ENCODE measurements at regions not wholly inside any gene's neighbourhood (a gene's known extent, or its start where the extent isn't known, plus 50 kb on each side); places are given as distances from the start of the nearest gene placed in this dataset.

DNA sequence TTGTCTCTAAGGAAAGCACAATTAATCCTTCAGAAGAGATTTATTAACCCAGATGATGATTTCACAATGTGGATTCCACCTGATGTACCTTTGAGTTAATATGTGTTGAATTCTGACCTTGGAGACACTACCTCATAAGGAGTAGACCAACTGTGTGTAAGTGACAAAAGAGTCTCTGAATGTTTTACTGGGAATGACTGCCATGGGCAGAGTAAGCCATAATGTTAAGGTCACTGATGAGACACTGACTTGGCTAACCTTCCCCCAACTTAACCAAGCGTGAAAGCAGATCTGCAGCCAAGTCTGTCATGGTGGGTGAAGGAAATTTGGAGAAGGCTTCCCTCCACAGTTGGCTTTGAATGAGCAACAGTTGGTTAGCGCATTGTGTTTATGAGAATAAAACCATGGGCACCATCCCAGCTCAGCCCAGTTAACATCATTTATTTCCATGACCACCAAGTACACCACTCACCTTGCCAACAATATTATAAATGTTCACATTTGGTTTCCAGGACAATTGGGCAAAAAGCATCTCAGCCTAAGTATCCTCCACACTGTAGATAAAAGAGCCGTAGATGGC, 618.5 kb downstream of the KCNJ2 start:
- intact Hi-C loops (cut with micrococcal nuclease) = no loop called here
- no peaks in the 10 kb centered on the region for H4K20me1 ChIP-seq (ENCODE audit: low read length)
- BruUV-seq (replicated peaks) = no TSS peak
- no peaks in the 10 kb centered on the region for H3K36me3 ChIP-seq (ENCODE audit: low read depth, low read length)
- TF ChIP-seq EZH2 (IDR thresholded peaks at IDR 0.05; ENCODE audit: low read length, unreplicated experiment) = no peak
- TF ChIP-seq, protein P1, sequence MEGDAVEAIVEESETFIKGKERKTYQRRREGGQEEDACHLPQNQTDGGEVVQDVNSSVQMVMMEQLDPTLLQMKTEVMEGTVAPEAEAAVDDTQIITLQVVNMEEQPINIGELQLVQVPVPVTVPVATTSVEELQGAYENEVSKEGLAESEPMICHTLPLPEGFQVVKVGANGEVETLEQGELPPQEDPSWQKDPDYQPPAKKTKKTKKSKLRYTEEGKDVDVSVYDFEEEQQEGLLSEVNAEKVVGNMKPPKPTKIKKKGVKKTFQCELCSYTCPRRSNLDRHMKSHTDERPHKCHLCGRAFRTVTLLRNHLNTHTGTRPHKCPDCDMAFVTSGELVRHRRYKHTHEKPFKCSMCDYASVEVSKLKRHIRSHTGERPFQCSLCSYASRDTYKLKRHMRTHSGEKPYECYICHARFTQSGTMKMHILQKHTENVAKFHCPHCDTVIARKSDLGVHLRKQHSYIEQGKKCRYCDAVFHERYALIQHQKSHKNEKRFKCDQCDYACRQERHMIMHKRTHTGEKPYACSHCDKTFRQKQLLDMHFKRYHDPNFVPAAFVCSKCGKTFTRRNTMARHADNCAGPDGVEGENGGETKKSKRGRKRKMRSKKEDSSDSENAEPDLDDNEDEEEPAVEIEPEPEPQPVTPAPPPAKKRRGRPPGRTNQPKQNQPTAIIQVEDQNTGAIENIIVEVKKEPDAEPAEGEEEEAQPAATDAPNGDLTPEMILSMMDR (conservative IDR thresholded peaks at IDR 0.05; ENCODE audit: low read depth, low read length) = no peak
- no peak for TF ChIP-seq EZH2phosphoT487 (IDR thresholded peaks at IDR 0.05; ENCODE audit: borderline replicate concordance, low read length)
- DNase-seq = no peak
- no peak overlapping the region for H3K27ac ChIP-seq (ENCODE audit: low read length)
- no peaks in the 10 kb centered on the region for H3K9me2 ChIP-seq (replicated peaks; ENCODE audit: low read length)
- CTCF ChIA-PET = no interaction called here
- no peak for ATAC-seq
- H3K4me2 ChIP-seq (ENCODE audit: low read length) = no peak overlapping the region
- H3K4me1 ChIP-seq (ENCODE audit: insufficient read depth, low read length) = no peaks in the 10 kb centered on the region
- no peak overlapping the region for H2AFZ ChIP-seq (ENCODE audit: low read length)
- H3F3A ChIP-seq (ENCODE audit: low read length, unreplicated experiment) = no peaks in the 10 kb centered on the region
- no peak overlapping the region for H3K9ac ChIP-seq (ENCODE audit: low read length)
- no peaks in the 10 kb centered on the region for H3K27me3 ChIP-seq (ENCODE audit: low read length)
- POLR2A ChIA-PET (ENCODE audit: unreplicated experiment) = no interaction called here
- no peaks in the 10 kb centered on the region for H3K79me2 ChIP-seq (ENCODE audit: low read length)
- H3K4me3 ChIP-seq (ENCODE audit: low read length) = no peak overlapping the region
- no peaks in the 10 kb centered on the region for H3K9me3 ChIP-seq (ENCODE audit: low read length)

- Histone ChIP-seq H2AFZ (ENCODE audit: low read length) (no peak overlapping the region), H4K20me1 (ENCODE audit: low read length) (no peaks in the 10 kb centered on the region), H3K27ac (ENCODE audit: low read length) (no peak overlapping the region), H3K4me2 (ENCODE audit: low read length) (no peak overlapping the region), H3K27me3 (ENCODE audit: low read length) (no peaks in the 10 kb centered on the region), H3K79me2 (ENCODE audit: low read length) (no peaks in the 10 kb centered on the region), H3K4me3 (ENCODE audit: low read length) (no peak overlapping the region), H3F3A (ENCODE audit: low read length, unreplicated experiment) (no peaks in the 10 kb centered on the region), H3K9ac (ENCODE audit: low read length) (no peak overlapping the region), H3K9me3 (ENCODE audit: low read length) (no peaks in the 10 kb centered on the region), H3K36me3 (ENCODE audit: low read depth, low read length) (no peaks in the 10 kb centered on the region), H3K4me1 (ENCODE audit: insufficient read depth, low read length) (no peaks in the 10 kb centered on the region), H3K9me2 (replicated peaks; ENCODE audit: low read length) (no peaks in the 10 kb centered on the region)
- ChIA-PET CTCF (no interaction called here), POLR2A (ENCODE audit: unreplicated experiment) (no interaction called here)
- no TSS peak for BruUV-seq (replicated peaks)
- DNase-seq = no peak
- ATAC-seq = no peak
- intact Hi-C loops (cut with micrococcal nuclease) = no loop called here
- no peak for TF ChIP-seq EZH2 (IDR thresholded peaks at IDR 0.05; ENCODE audit: low read length, unreplicated experiment)
- TF ChIP-seq, protein P1 (conservative IDR thresholded peaks at IDR 0.05; ENCODE audit: low read depth, low read length) = no peak
- TF ChIP-seq EZH2phosphoT487 (IDR thresholded peaks at IDR 0.05; ENCODE audit: borderline replicate concordance, low read length) = no peak
Measured at GRCh38 chr17:70791748-70792443, 622.6 kb downstream of the KCNJ2 start.

DNA sequence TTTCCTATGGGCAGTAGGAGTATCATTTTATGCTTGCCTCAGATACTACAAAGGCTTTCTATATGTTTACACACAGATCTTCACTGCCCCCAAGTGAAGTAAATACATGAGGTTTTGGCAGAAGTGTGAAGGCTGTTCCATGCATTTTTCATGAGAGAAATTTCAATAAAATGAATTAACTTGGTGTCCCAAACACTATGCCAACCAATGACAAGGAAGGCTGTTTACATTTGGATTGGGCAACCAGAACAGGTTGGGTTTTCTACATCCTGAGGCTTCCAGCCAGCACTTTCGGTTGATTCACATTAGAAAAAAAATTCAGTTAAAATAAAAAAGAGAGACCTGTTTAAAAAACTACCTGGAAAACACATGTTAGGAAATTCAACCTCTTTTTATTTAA, 625.4 kb downstream of the KCNJ2 start:
- Histone ChIP-seq H3K27ac (ENCODE audit: low read length) (no peak overlapping the region), H2AFZ (ENCODE audit: low read length) (no peak overlapping the region), H4K20me1 (ENCODE audit: low read length) (no peaks in the 10 kb centered on the region), H3K79me2 (ENCODE audit: low read length) (no peaks in the 10 kb centered on the region), H3K4me3 (ENCODE audit: low read length) (no peak overlapping the region), H3K9me2 (replicated peaks; ENCODE audit: low read length) (no peaks in the 10 kb centered on the region), H3K9me3 (ENCODE audit: low read length) (no peaks in the 10 kb centered on the region), H3K9ac (ENCODE audit: low read length) (no peak overlapping the region), H3K4me2 (ENCODE audit: low read length) (no peak overlapping the region), H3K4me1 (ENCODE audit: insufficient read depth, low read length) (no peaks in the 10 kb centered on the region), H3K27me3 (ENCODE audit: low read length) (no peaks in the 10 kb centered on the region), H3F3A (ENCODE audit: low read length, unreplicated experiment) (no peaks in the 10 kb centered on the region), H3K36me3 (ENCODE audit: low read depth, low read length) (no peaks in the 10 kb centered on the region)
- intact Hi-C loops (cut with micrococcal nuclease) = no loop called here
- TF ChIP-seq EZH2phosphoT487 (IDR thresholded peaks at IDR 0.05; ENCODE audit: borderline replicate concordance, low read length) (no peak), EZH2 (IDR thresholded peaks at IDR 0.05; ENCODE audit: low read length, unreplicated experiment) (no peak)
- TF ChIP-seq, protein P1 (conservative IDR thresholded peaks at IDR 0.05; ENCODE audit: low read depth, low read length) = no peak
- no peak for DNase-seq
- no peak for ATAC-seq
- ChIA-PET CTCF (no interaction called here), POLR2A (ENCODE audit: unreplicated experiment) (no interaction called here)
- BruUV-seq (replicated peaks) = no TSS peak
